A673 (cell line): ENCODE measurements at regions not wholly inside any gene's neighbourhood (a gene's known extent, or its start where the extent isn't known, plus 50 kb on each side); places are given as distances from the start of the nearest gene placed in this dataset.

Experiments used
- BruUV-seq: library from RNA; stranded (reverse); fragments of 400-500 nt; replicated peaks from 2 replicates; lab custom pipeline; 2021; lab: Mats Ljungman, UMichigan
- CTCF ChIA-PET: fragments of 300-600 bp; sonication (Branson Sonifier 250); formaldehyde crosslinking; loops from one replicate; lab custom pipeline; 2022; ENCODE audit warnings: antibody characterized with exemption; lab: Charles Lee
- POLR2A ChIA-PET: fragments of 300-600 bp; sonication (Branson Sonifier 250); formaldehyde crosslinking; loops from one replicate; lab custom pipeline; 2022; ENCODE audit warnings: antibody characterized with exemption; ENCODE audit not compliant: low non-redundant PET; lab: Charles Lee
- DNase-seq: peaks from one replicate; pipeline ENCODE4 v3.0.0-alpha.2; 2015; ENCODE audit warnings: low spot score
- H3K27ac ChIP-seq: fragments of 200-600 bp; sonication (generic); 2 replicates; pipeline ENCODE4 v1.5.1; 2016; ENCODE audit warnings: mixed run types, low read depth, mild to moderate bottlenecking, mixed read lengths, antibody characterized with exemption, low read length; ENCODE audit not compliant: poor library complexity, severe bottlenecking
- H3K27me3 ChIP-seq: fragments of 200-600 bp; sonication (generic); replicated peaks from 2 replicates; pipeline ENCODE4 v1.6.1; 2017; ENCODE audit warnings: mixed run types, low read depth, mild to moderate bottlenecking, mixed read lengths, antibody characterized with exemption, low read length; ENCODE audit not compliant: insufficient read depth, poor library complexity
- H3K36me3 ChIP-seq: fragments of 200-600 bp; sonication (generic); 2 replicates; pipeline ENCODE4 v1.6.1; 2016; ENCODE audit warnings: mixed run types, mild to moderate bottlenecking, mixed read lengths, antibody characterized with exemption, low read length; ENCODE audit not compliant: insufficient read depth, poor library complexity, severe bottlenecking
- H3K4me1 ChIP-seq: fragments of 200-600 bp; sonication (generic); 2 replicates; pipeline ENCODE4 v1.6.1; 2017; ENCODE audit warnings: mixed run types, mild to moderate bottlenecking, mixed read lengths, antibody characterized with exemption, low read length; ENCODE audit not compliant: insufficient read depth, poor library complexity, severe bottlenecking
- H3K4me3 ChIP-seq: fragments of 200-600 bp; sonication (generic); 2 replicates; pipeline ENCODE4 v1.5.1; 2016; ENCODE audit warnings: low read depth, mixed run types, mild to moderate bottlenecking, mixed read lengths, low read length; ENCODE audit not compliant: poor library complexity, severe bottlenecking
- H3K9me3 ChIP-seq: fragments of 200-600 bp; sonication (generic); 2 replicates; pipeline ENCODE4 v1.6.1; 2016; ENCODE audit warnings: mixed run types, low read depth, mild to moderate bottlenecking, mixed read lengths, antibody characterized with exemption, low read length; ENCODE audit not compliant: poor library complexity, severe bottlenecking
- EZH2 ChIP-seq: fragments of 200-600 bp; sonication (generic); IDR thresholded peaks from 2 replicates; pipeline ENCODE4 v1.6.1; 2017; ENCODE audit warnings: borderline replicate concordance, low read depth, mild to moderate bottlenecking, mixed read lengths, antibody characterized with exemption, low read length; ENCODE audit not compliant: poor library complexity, severe bottlenecking
- intact Hi-C: fragments of 100-400 bp; cut with micrococcal nuclease; formaldehyde crosslinking; loops from one replicate; pipeline ENCODE4 v1.10.0; 2022; ENCODE audit not compliant: unreplicated experiment
- TF ChIP-seq, protein P1 (sequence below): fragments of 300-800, 200-600 bp; sonication (generic); conservative IDR thresholded peaks from 2 replicates; pipeline ENCODE4 v1.5.1; 2017; ENCODE audit warnings: low read depth, mild to moderate bottlenecking, antibody characterized with exemption, low read length, moderate library complexity, mixed read lengths

DNA sequence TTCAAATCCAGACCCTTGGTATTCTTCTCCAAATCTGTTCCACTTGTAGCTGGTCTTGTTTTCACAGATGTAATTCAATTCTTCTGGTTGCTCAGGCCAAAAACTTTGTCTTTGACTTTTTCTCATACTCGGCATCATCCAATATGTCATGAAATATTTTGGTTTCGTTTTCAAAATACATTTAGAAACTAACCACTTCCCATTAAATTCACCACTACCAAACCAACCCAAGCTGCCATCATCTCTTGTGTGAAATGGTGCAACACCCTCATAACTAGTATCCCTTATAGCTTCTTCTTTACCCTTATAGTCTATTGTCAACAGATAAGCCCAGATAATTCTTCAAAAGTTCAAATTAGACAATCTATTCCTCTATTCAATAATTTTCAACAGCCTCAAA lies 192.1 kb downstream of the PRR32 start:
- no TSS peak for BruUV-seq

DNA sequence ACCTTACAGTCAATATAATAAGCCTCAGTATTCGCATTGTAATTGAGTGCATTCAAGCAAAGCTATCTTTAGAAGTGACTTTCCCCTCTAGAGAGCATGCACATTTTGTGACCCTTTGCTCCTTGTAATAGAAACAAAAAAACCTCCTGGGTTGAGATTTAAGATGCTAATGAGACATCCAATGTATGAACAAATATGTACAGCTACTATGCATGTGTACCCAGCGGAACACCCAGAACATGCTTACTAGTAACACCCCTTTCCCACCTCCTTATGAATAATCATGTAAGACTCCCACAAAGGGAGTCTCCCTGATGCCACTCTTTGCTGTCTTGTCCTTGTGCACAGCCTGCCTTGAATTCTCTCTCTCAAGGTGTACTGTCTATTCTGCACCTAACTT lies 205.5 kb downstream of the PRR32 start:
- no TSS peak for BruUV-seq
- H3K4me1 ChIP-seq = no peaks in the 10 kb centered on the region
- no peaks in the 10 kb centered on the region for H3K36me3 ChIP-seq
- DNase-seq = no peak
- intact Hi-C loops = no loop called here
- no peak for TF ChIP-seq EZH2
- TF ChIP-seq, protein P1, sequence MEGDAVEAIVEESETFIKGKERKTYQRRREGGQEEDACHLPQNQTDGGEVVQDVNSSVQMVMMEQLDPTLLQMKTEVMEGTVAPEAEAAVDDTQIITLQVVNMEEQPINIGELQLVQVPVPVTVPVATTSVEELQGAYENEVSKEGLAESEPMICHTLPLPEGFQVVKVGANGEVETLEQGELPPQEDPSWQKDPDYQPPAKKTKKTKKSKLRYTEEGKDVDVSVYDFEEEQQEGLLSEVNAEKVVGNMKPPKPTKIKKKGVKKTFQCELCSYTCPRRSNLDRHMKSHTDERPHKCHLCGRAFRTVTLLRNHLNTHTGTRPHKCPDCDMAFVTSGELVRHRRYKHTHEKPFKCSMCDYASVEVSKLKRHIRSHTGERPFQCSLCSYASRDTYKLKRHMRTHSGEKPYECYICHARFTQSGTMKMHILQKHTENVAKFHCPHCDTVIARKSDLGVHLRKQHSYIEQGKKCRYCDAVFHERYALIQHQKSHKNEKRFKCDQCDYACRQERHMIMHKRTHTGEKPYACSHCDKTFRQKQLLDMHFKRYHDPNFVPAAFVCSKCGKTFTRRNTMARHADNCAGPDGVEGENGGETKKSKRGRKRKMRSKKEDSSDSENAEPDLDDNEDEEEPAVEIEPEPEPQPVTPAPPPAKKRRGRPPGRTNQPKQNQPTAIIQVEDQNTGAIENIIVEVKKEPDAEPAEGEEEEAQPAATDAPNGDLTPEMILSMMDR = no peak
- no peak overlapping the region for H3K4me3 ChIP-seq
- POLR2A ChIA-PET = no interaction called here
- CTCF ChIA-PET = no interaction called here
- H3K9me3 ChIP-seq = no peaks in the 10 kb centered on the region
- H3K27ac ChIP-seq = no peak overlapping the region
- no peaks in the 10 kb centered on the region for H3K27me3 ChIP-seq

More for the DNA sequence above, 192.1 kb downstream of the PRR32 start:
- Histone ChIP-seq H3K36me3 (no peaks in the 10 kb centered on the region), H3K9me3 (no peaks in the 10 kb centered on the region), H3K4me3 (no peak overlapping the region), H3K4me1 (no peaks in the 10 kb centered on the region), H3K27ac (no peak overlapping the region), H3K27me3 (no peaks in the 10 kb centered on the region)
- intact Hi-C loops = no loop called here
- ChIA-PET POLR2A (no interaction called here), CTCF (no interaction called here)
- TF ChIP-seq, protein P1 = no peak
- TF ChIP-seq EZH2 = no peak
- no peak for DNase-seq

DNA sequence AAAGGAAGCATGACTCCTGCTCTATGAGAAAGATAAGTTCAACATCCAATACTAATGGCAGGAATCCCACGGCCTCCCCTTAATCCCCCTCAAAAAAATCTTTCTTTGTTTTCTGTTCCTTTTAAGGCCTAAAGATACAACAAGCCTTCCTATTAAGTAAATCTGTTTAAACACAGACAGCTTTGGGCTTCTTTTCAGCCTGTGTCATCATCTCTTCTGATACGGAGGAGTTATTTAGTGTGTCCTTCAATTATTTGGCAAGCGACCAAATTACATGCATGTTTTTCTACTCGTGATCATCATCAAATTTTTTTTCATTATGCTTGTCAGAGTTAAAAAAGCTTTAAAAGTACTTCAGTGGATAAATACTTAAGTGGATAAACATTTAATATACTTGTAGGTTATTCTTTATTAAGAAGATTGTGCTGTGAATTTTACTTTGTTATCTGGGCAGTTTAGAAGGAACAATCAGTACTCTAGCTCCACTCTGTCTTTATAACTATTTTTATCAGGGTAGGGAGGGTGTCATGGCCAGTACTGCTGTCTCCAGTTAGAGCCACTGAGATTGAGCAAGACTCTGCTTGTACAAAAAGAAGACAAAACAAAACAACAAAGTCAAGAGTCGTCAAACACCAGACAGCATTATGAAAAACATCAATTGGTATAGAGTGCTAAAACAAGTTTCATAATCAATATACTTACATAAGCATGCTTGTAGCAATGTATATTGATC lies 210.7 kb downstream of the PRR32 start:
- ChIA-PET CTCF (no interaction called here), POLR2A (interaction anchor here (0.6 kb wide), 1 partner anchor 263 kb away, joined by 3 read pairs; no protein-coding TSS in a partner anchor)
- Histone ChIP-seq H3K4me1 (no peaks in the 10 kb centered on the region), H3K27me3 (no peaks in the 10 kb centered on the region), H3K27ac (peak overlapping the region; percentile 17), H3K9me3 (no peaks in the 10 kb centered on the region), H3K4me3 (no peak overlapping the region), H3K36me3 (no peaks in the 10 kb centered on the region)
- peak; percentile 22 for DNase-seq
- intact Hi-C loops = no loop called here
- no TSS peak for BruUV-seq
- TF ChIP-seq EZH2 = no peak
- TF ChIP-seq, protein P1 = no peak
